ENCODE measurements at regions not wholly inside any gene's neighbourhood (a gene's known extent, or its start where the extent isn't known, plus 50 kb on each side); places are given as distances from the start of the nearest gene placed in this dataset.

- Histone ChIP-seq H3K9me2 (replicated peaks; ENCODE audit: insufficient read depth, low read length) (no peaks in the 10 kb centered on the region), H3K4me1 (ENCODE audit: low read length) (peaks cover 8% of the 10 kb centered on the region; the same call in 1 of the 2 replicates), H3K4me2 (ENCODE audit: low read depth, low read length) (no peak overlapping the region), H2AFZ (ENCODE audit: low read length) (no peak overlapping the region), H3K4me3 (ENCODE audit: low read length) (no peak overlapping the region), H3K27ac (ENCODE audit: low read length) (no peak overlapping the region), H3F3A (ENCODE audit: insufficient read depth, low read length) (no peaks in the 10 kb centered on the region), H4K20me1 (ENCODE audit: insufficient read depth, low read length) (no peaks in the 10 kb centered on the region), H3K79me2 (ENCODE audit: low read length) (no peaks in the 10 kb centered on the region), H3K36me3 (replicated peaks; ENCODE audit: insufficient read depth, low read length) (no peaks in the 10 kb centered on the region), H3K27me3 (replicated peaks; ENCODE audit: insufficient read depth, low read length) (no peaks in the 10 kb centered on the region), H3K9me3 (replicated peaks; ENCODE audit: insufficient read depth, low read length) (no peaks in the 10 kb centered on the region), H3K9ac (ENCODE audit: low read length) (no peak overlapping the region)
- TF ChIP-seq CTCF (IDR thresholded peaks at IDR 0.05; ENCODE audit: low read length) (no peak), EZH2phosphoT487 (IDR thresholded peaks at IDR 0.05; ENCODE audit: low read length) (no peak), EZH2 (optimal IDR thresholded peaks at IDR 0.05; ENCODE audit: low read depth, low read length) (no peak)
- DNase-seq: no peak
Measured at GRCh38 chr1:87739141-87739540, 410.5 kb downstream of the LMO4 start.

- no peaks in the 10 kb centered on the region for H4K20me1 ChIP-seq (ENCODE audit: insufficient read depth, low read length)
- H3K36me3 ChIP-seq (replicated peaks; ENCODE audit: insufficient read depth, low read length): no peaks in the 10 kb centered on the region
- TF ChIP-seq EZH2 (optimal IDR thresholded peaks at IDR 0.05; ENCODE audit: low read depth, low read length) (no peak), CTCF (IDR thresholded peaks at IDR 0.05; ENCODE audit: low read length) (no peak), EZH2phosphoT487 (IDR thresholded peaks at IDR 0.05; ENCODE audit: low read length) (no peak)
- no peak overlapping the region for H3K4me2 ChIP-seq (ENCODE audit: low read depth, low read length)
- H3K9me2 ChIP-seq (replicated peaks; ENCODE audit: insufficient read depth, low read length): no peaks in the 10 kb centered on the region
- no peak overlapping the region for H3K4me3 ChIP-seq (ENCODE audit: low read length)
- DNase-seq: no peak
- H3K79me2 ChIP-seq (ENCODE audit: low read length): no peaks in the 10 kb centered on the region
- H2AFZ ChIP-seq (ENCODE audit: low read length): no peak overlapping the region
- no peaks in the 10 kb centered on the region for H3F3A ChIP-seq (ENCODE audit: insufficient read depth, low read length)
- H3K9me3 ChIP-seq (replicated peaks; ENCODE audit: insufficient read depth, low read length): no peaks in the 10 kb centered on the region
- no peak overlapping the region for H3K9ac ChIP-seq (ENCODE audit: low read length)
- H3K27me3 ChIP-seq (replicated peaks; ENCODE audit: insufficient read depth, low read length): no peaks in the 10 kb centered on the region
- H3K4me1 ChIP-seq (ENCODE audit: low read length): peaks cover 14% of the 10 kb centered on the region; the same call in 1 of the 2 replicates
- no peak overlapping the region for H3K27ac ChIP-seq (ENCODE audit: low read length)
Measured at GRCh38 chr1:87739704-87740103, 411.0 kb downstream of the LMO4 start.

- Histone ChIP-seq H2AFZ (ENCODE audit: low read length) (no peak overlapping the region), H3K9ac (ENCODE audit: low read length) (no peak overlapping the region), H3K9me2 (replicated peaks; ENCODE audit: insufficient read depth, low read length) (no peaks in the 10 kb centered on the region), H3K4me2 (ENCODE audit: low read depth, low read length) (no peak overlapping the region), H3K4me3 (ENCODE audit: low read length) (no peak overlapping the region), H3K4me1 (ENCODE audit: low read length) (peaks cover 17% of the 10 kb centered on the region; the same call in 1 of the 2 replicates), H3K27ac (ENCODE audit: low read length) (no peak overlapping the region), H3K27me3 (replicated peaks; ENCODE audit: insufficient read depth, low read length) (no peaks in the 10 kb centered on the region), H3K79me2 (ENCODE audit: low read length) (no peaks in the 10 kb centered on the region), H3K36me3 (replicated peaks; ENCODE audit: insufficient read depth, low read length) (no peaks in the 10 kb centered on the region), H3K9me3 (replicated peaks; ENCODE audit: insufficient read depth, low read length) (no peaks in the 10 kb centered on the region), H3F3A (ENCODE audit: insufficient read depth, low read length) (no peaks in the 10 kb centered on the region), H4K20me1 (ENCODE audit: insufficient read depth, low read length) (no peaks in the 10 kb centered on the region)
- TF ChIP-seq EZH2phosphoT487 (IDR thresholded peaks at IDR 0.05; ENCODE audit: low read length) (no peak), EZH2 (optimal IDR thresholded peaks at IDR 0.05; ENCODE audit: low read depth, low read length) (no peak), CTCF (IDR thresholded peaks at IDR 0.05; ENCODE audit: low read length) (no peak)
- no peak for DNase-seq
Measured at GRCh38 chr1:87743256-87743655, 414.6 kb downstream of the LMO4 start.
